ENCODE measurements at regions not wholly inside any gene's neighbourhood (a gene's known extent, or its start where the extent isn't known, plus 50 kb on each side); places are given as distances from the start of the nearest gene placed in this dataset.
"Not testable (repeated sequence)": the region's sequence is repeated elsewhere in the genome, so short reads cannot be mapped to it uniquely, and the experiment has no call there.

DNA sequence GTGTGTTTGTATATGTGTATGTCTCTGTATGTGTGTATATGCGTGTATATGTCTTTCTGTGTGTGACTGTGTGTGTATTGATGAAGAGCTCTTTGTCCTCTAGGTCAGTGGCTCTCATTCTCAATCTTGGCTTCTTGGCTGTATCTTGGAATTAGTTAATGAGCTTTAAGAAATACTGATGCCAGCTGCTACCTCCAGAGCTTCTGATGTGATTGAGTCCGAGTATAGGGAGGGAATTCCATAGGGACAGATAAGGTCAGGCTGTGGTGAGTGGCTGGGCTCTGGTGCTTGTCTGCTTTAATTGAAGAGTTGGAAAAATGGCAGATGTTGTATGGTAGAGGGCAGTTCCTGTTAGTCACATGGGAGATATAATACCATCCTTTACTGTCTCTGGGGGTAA is 140.1 kb downstream of the C12orf75 start:
- DNase-seq (ENCODE audit: extremely low spot score): no peak
- ChIA-PET CTCF (no interaction called here), POLR2A (no interaction called here)
- no peak for TF ChIP-seq FOXM1 (IDR thresholded peaks at IDR 0.05; ENCODE audit: borderline replicate concordance)
- no peak for TF ChIP-seq ELF4 (IDR thresholded peaks at IDR 0.05)
- TF ChIP-seq FOXK2 (IDR thresholded peaks at IDR 0.05): no peak
- no peak for TF ChIP-seq ZNF384 (IDR thresholded peaks at IDR 0.05)
- TF ChIP-seq SP1 (IDR thresholded peaks at IDR 0.05): no peak
- no peak for TF ChIP-seq CTBP1 (IDR thresholded peaks at IDR 0.05; ENCODE audit: borderline replicate concordance)
- TF ChIP-seq, protein P1, sequence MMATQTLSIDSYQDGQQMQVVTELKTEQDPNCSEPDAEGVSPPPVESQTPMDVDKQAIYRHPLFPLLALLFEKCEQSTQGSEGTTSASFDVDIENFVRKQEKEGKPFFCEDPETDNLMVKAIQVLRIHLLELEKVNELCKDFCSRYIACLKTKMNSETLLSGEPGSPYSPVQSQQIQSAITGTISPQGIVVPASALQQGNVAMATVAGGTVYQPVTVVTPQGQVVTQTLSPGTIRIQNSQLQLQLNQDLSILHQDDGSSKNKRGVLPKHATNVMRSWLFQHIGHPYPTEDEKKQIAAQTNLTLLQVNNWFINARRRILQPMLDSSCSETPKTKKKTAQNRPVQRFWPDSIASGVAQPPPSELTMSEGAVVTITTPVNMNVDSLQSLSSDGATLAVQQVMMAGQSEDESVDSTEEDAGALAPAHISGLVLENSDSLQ (IDR thresholded peaks at IDR 0.05): no peak
- TF ChIP-seq LEF1 (IDR thresholded peaks at IDR 0.05; ENCODE audit: borderline replicate concordance): no peak
- TF ChIP-seq HDGF (IDR thresholded peaks at IDR 0.05; ENCODE audit: borderline replicate concordance): no peak

DNA sequence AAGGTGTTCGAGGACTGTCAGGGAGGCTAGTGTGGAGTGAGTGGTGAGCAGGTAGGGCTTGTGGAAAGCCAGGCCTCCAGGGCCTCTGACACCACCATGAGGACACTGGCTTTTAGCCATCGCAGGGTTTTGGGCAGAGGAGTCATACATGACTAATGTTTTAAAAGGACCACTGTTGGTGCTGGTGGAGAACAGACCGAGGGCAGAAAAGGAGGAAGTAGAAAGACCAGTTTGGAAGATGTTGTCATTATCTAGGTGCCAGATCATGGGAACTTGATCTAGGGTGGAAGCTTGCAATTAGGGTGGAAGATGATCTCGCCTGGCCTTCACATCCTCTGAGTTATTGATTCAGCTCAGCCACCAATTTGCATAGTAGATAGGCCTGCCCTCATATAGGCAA is 144.2 kb downstream of the C12orf75 start:
- POLR2A ChIA-PET: no interaction called here
- no peak for DNase-seq (ENCODE audit: extremely low spot score)
- CTCF ChIA-PET: no interaction called here
- TF ChIP-seq FOXK2 (IDR thresholded peaks at IDR 0.05): no peak
- no peak for TF ChIP-seq ELF4 (IDR thresholded peaks at IDR 0.05)
- TF ChIP-seq FOXM1 (IDR thresholded peaks at IDR 0.05; ENCODE audit: borderline replicate concordance): no peak
- no peak for TF ChIP-seq LEF1 (IDR thresholded peaks at IDR 0.05; ENCODE audit: borderline replicate concordance)
- TF ChIP-seq, protein P1 (IDR thresholded peaks at IDR 0.05): no peak
- TF ChIP-seq CTBP1 (IDR thresholded peaks at IDR 0.05; ENCODE audit: borderline replicate concordance): no peak
- no peak for TF ChIP-seq L3MBTL2 (conservative IDR thresholded peaks at IDR 0.05)
- no peak for TF ChIP-seq SP1 (IDR thresholded peaks at IDR 0.05)
- no peak for TF ChIP-seq ARNT (IDR thresholded peaks at IDR 0.05)
- no peak for TF ChIP-seq ZNF384 (IDR thresholded peaks at IDR 0.05)
- TF ChIP-seq HDGF (IDR thresholded peaks at IDR 0.05; ENCODE audit: borderline replicate concordance): no peak
- TF ChIP-seq NFRKB (IDR thresholded peaks at IDR 0.05): no peak
- TF ChIP-seq BHLHE40 (IDR thresholded peaks at IDR 0.05; ENCODE audit: borderline replicate concordance): no peak
- TF ChIP-seq TARDBP (IDR thresholded peaks at IDR 0.05): no peak
- TF ChIP-seq FOXA1 (IDR thresholded peaks at IDR 0.05): no peak

DNA sequence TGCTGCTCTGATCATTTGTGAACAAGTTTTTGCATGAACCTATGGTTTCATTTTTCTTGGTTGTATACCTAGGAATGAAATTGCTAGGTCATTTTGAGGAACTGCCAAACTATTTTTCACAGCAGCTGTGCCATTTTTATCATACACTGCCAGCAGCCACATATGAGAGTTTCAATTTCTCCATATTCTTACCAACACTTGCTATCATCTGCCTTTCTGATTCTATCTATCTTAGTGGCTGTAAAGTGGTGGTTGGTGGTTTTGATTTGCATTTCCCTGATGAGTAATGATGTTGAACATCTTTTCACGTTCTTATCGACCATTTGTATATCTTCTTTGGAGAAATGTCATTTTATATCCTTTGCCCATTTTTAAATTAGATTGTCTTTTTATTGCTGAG is 146.1 kb downstream of the C12orf75 start:
- no peak for DNase-seq (ENCODE audit: extremely low spot score)

DNA sequence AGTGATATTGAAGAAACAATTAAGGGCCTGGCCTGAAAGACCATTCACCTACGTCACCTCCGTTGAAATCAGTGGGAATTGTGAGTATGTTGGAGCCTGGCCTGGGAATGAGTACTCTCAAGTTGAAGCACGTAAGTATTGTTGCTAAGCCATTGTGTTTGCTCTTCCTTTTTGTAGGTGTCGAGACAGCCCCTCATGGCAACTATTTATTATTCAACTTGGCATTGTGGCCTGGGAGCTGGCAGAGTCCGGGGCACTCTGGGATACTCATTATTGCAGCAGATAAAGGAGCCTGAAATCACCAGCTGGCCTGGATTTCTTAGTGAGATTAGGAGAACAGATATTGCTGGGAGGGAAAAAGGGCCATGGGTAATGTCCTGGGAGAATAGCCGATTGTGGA is 147.4 kb downstream of the C12orf75 start:
- TF ChIP-seq FOXM1 (IDR thresholded peaks at IDR 0.05; ENCODE audit: borderline replicate concordance) (no peak), ARNT (IDR thresholded peaks at IDR 0.05) (no peak), LEF1 (IDR thresholded peaks at IDR 0.05; ENCODE audit: borderline replicate concordance) (no peak), FOXA1 (IDR thresholded peaks at IDR 0.05) (no peak), SP1 (IDR thresholded peaks at IDR 0.05) (no peak), BHLHE40 (IDR thresholded peaks at IDR 0.05; ENCODE audit: borderline replicate concordance) (no peak), L3MBTL2 (conservative IDR thresholded peaks at IDR 0.05) (no peak), SUZ12 (IDR thresholded peaks at IDR 0.05) (no peak), TARDBP (IDR thresholded peaks at IDR 0.05) (no peak), CTBP1 (IDR thresholded peaks at IDR 0.05; ENCODE audit: borderline replicate concordance) (no peak), HDGF (IDR thresholded peaks at IDR 0.05; ENCODE audit: borderline replicate concordance) (no peak)
- TF ChIP-seq, protein P1 (IDR thresholded peaks at IDR 0.05): no peak
- POLR2A ChIA-PET: no interaction called here
- CTCF ChIA-PET: no interaction called here
- no peak for DNase-seq (ENCODE audit: extremely low spot score)

More for the DNA sequence above, 146.1 kb downstream of the C12orf75 start:
- TF ChIP-seq CTBP1 (IDR thresholded peaks at IDR 0.05; ENCODE audit: borderline replicate concordance) (no peak), SUZ12 (IDR thresholded peaks at IDR 0.05) (no peak), NFRKB (IDR thresholded peaks at IDR 0.05) (no peak), TARDBP (IDR thresholded peaks at IDR 0.05) (no peak), ZNF384 (IDR thresholded peaks at IDR 0.05) (no peak), ARNT (IDR thresholded peaks at IDR 0.05) (no peak), FOXM1 (IDR thresholded peaks at IDR 0.05; ENCODE audit: borderline replicate concordance) (no peak), L3MBTL2 (conservative IDR thresholded peaks at IDR 0.05) (no peak), FOXK2 (IDR thresholded peaks at IDR 0.05) (no peak), SP1 (IDR thresholded peaks at IDR 0.05) (no peak), ELF4 (IDR thresholded peaks at IDR 0.05) (no peak), FOXA1 (IDR thresholded peaks at IDR 0.05) (no peak), LEF1 (IDR thresholded peaks at IDR 0.05; ENCODE audit: borderline replicate concordance) (no peak), HDGF (IDR thresholded peaks at IDR 0.05; ENCODE audit: borderline replicate concordance) (no peak), BHLHE40 (IDR thresholded peaks at IDR 0.05; ENCODE audit: borderline replicate concordance) (no peak)
- TF ChIP-seq, protein P1 (IDR thresholded peaks at IDR 0.05): no peak
- ChIA-PET POLR2A (no interaction called here), CTCF (no interaction called here)

DNA sequence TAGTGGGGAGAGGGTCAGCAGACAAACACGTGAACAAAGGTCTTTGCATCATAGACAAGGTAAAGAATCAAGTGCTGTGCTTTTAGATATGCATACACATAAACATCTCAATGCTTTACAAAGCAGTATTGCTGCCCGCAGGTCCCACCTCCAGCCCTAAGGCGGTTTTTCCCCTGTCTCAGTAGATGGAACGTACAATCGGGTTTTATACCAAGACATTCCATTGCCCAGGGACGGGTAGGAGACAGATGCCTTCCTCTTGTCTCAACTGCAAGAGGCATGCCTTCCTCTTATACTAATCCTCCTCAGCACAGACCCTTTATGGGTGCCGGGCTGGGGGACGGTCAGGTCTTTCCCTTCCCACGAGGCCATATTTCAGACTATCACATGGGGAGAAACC is 148.3 kb downstream of the C12orf75 start:
- DNase-seq (ENCODE audit: extremely low spot score); CTCF ChIA-PET; POLR2A ChIA-PET: not testable (repeated sequence)

DNA sequence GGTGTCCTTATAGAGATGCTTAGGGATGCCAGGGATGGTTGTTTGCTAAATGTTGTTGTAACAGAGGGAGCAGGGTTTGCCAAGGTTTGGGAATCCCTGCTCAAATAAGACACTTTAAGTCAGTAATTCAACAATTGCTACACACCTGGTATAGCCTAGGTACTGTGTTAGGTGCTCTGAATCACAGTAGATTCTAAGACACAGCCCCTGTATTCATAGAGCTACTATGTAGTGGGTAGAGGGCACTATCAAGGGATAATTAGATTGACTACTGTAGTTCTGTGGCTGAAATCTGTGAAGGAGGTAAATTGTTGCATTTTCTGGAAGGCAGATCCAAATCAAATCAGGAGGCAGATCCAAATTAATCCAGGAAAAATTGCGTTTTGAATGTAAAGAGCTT is 149.2 kb downstream of the C12orf75 start:
- TF ChIP-seq FOXA1 (IDR thresholded peaks at IDR 0.05): no peak
- no peak for TF ChIP-seq ZNF384 (IDR thresholded peaks at IDR 0.05)
- no peak for TF ChIP-seq ELF4 (IDR thresholded peaks at IDR 0.05)
- TF ChIP-seq FOXM1 (IDR thresholded peaks at IDR 0.05; ENCODE audit: borderline replicate concordance): no peak
- TF ChIP-seq L3MBTL2 (conservative IDR thresholded peaks at IDR 0.05): no peak
- TF ChIP-seq FOXK2 (IDR thresholded peaks at IDR 0.05): no peak
- no peak for TF ChIP-seq CTBP1 (IDR thresholded peaks at IDR 0.05; ENCODE audit: borderline replicate concordance)
- TF ChIP-seq BHLHE40 (IDR thresholded peaks at IDR 0.05; ENCODE audit: borderline replicate concordance): no peak
- no peak for TF ChIP-seq ARNT (IDR thresholded peaks at IDR 0.05)
- no peak for TF ChIP-seq NFRKB (IDR thresholded peaks at IDR 0.05)
- TF ChIP-seq, protein P1 (IDR thresholded peaks at IDR 0.05): no peak
- TF ChIP-seq SP1 (IDR thresholded peaks at IDR 0.05): no peak
- TF ChIP-seq TARDBP (IDR thresholded peaks at IDR 0.05): no peak
- TF ChIP-seq LEF1 (IDR thresholded peaks at IDR 0.05; ENCODE audit: borderline replicate concordance): no peak
- TF ChIP-seq HDGF (IDR thresholded peaks at IDR 0.05; ENCODE audit: borderline replicate concordance): no peak
- TF ChIP-seq SUZ12 (IDR thresholded peaks at IDR 0.05): no peak
- POLR2A ChIA-PET: no interaction called here
- CTCF ChIA-PET: interaction anchor here (0.7 kb wide), 1 partner anchor 357 kb away, joined by 3 read pairs; no protein-coding TSS in a partner anchor
- DNase-seq (ENCODE audit: extremely low spot score): no peak
